H1 (cell line): ENCODE measurements at regions not wholly inside any gene's neighbourhood (a gene's known extent, or its start where the extent isn't known, plus 50 kb on each side); places are given as distances from the start of the nearest gene placed in this dataset.

Experiments used
- CTCF ChIA-PET: fragments of 300-600 bp; sonication (Branson Sonifier 250); formaldehyde crosslinking; loops from one replicate; lab custom pipeline; 2021; ENCODE audit not compliant: partially characterized antibody; lab: Charles Lee
- POLR2A ChIA-PET: fragments of 300-600 bp; sonication (Branson Sonifier 250); formaldehyde crosslinking; loops from one replicate; lab custom pipeline; 2021; ENCODE audit warnings: inconsistent platforms; ENCODE audit not compliant: partially characterized antibody; lab: Charles Lee
- DNase-seq, 2 experiments: peaks; one replicate each; pipeline versions ENCODE4 v3.0.0 to v3.0.0-alpha.2; 2010 to 2022; ENCODE audit warnings: low spot score in 2 of 2, low read depth in 1 of 2, mixed read lengths in 1 of 2
- FAIRE-seq: peaks from 2 replicates; lab custom pipeline; 2011; peaks lifted over from hg19 to GRCh38; lab: Jason Lieb, UNC
- H2AFZ ChIP-seq: 2 replicates; pipeline ENCODE4 v1.8.1; 2012; ENCODE audit warnings: low read length, inconsistent platforms
- H2AK5ac ChIP-seq: 2 replicates; pipeline ENCODE4 v1.6.1; 2013; ENCODE audit warnings: low read depth, low read length
- H2BK120ac ChIP-seq: replicated peaks from 2 replicates; pipeline ENCODE3; 2013; ENCODE audit warnings: low read depth, low read length, inconsistent platforms
- H2BK12ac ChIP-seq: 2 replicates; pipeline ENCODE4 v1.6.1; 2013; ENCODE audit warnings: low read depth, low read length
- H2BK15ac ChIP-seq: 2 replicates; pipeline ENCODE4 v1.6.1; 2013; ENCODE audit warnings: low read length
- H2BK20ac ChIP-seq: 2 replicates; pipeline ENCODE4 v1.6.1; 2013; ENCODE audit warnings: low read length
- H2BK5ac ChIP-seq: 2 replicates; pipeline ENCODE4 v1.6.1; 2013; ENCODE audit warnings: low read depth, low read length
- H3K14ac ChIP-seq: 2 replicates; pipeline ENCODE4 v1.6.1; 2013; ENCODE audit warnings: inconsistent platforms; ENCODE audit not compliant: insufficient read length
- H3K18ac ChIP-seq: 2 replicates; pipeline ENCODE4 v1.6.1; 2013; ENCODE audit warnings: low read length; ENCODE audit errors: extremely low read depth
- H3K23ac ChIP-seq: 2 replicates; pipeline ENCODE4 v1.6.1; 2013; ENCODE audit warnings: inconsistent platforms; ENCODE audit not compliant: insufficient read length
- H3K23me2 ChIP-seq: 2 replicates; pipeline ENCODE4 v1.6.1; 2013; ENCODE audit warnings: low read depth, low read length
- H3K27ac ChIP-seq: 2 replicates; pipeline ENCODE4 v1.6.1; 2011; ENCODE audit warnings: low read depth, low read length, inconsistent platforms
- H3K27me3 ChIP-seq, 4 experiments: replicated peaks in 1 of 4; 1 replicate in 1 of 4; 2 replicates in 3 of 4; pipeline versions ENCODE4 v1.6.1 to v1.8.1; 2011 to 2013; ENCODE audit warnings: low read length in 3 of 4, mild to moderate bottlenecking in 3 of 4, inconsistent platforms in 2 of 4, mixed read lengths in 2 of 4, moderate library complexity in 1 of 4; ENCODE audit not compliant: control insufficient read depth in 3 of 4, insufficient read depth in 3 of 4; ENCODE audit errors: extremely low read depth in 1 of 4
- H3K36me3 ChIP-seq, 4 experiments: 2 replicates each; pipeline versions ENCODE4 v1.6.1 to v1.8.1; 2011 to 2013; ENCODE audit warnings: mild to moderate bottlenecking in 4 of 4, low read length in 3 of 4, moderate library complexity in 2 of 4, control low read depth in 1 of 4, inconsistent platforms in 1 of 4; ENCODE audit not compliant: insufficient read depth in 4 of 4, control insufficient read depth in 2 of 4
- H3K4ac ChIP-seq: replicated peaks from 2 replicates; pipeline ENCODE3; 2013; ENCODE audit warnings: low read length, low read depth, mixed read lengths, inconsistent platforms; ENCODE audit not compliant: insufficient read length
- H3K4me1 ChIP-seq, 4 experiments: replicated peaks in 1 of 4; 1 replicate in 1 of 4; 2 replicates in 3 of 4; pipeline versions ENCODE4 v1.6.1 to v1.8.1; 2011 to 2013; ENCODE audit warnings: low read length in 3 of 4, inconsistent platforms in 2 of 4, mixed read lengths in 1 of 4; ENCODE audit not compliant: insufficient read depth in 4 of 4, control insufficient read depth in 3 of 4
- H3K4me2 ChIP-seq, 2 experiments: 2 replicates each; pipeline versions ENCODE4 v1.6.1 to v1.8.1; 2011 to 2013; ENCODE audit warnings: low read depth in 2 of 2, low read length in 2 of 2, control low read depth in 1 of 2, inconsistent platforms in 1 of 2, mild to moderate bottlenecking in 1 of 2; ENCODE audit not compliant: insufficient read depth in 1 of 2
- H3K4me3 ChIP-seq, 4 experiments: fragments of 200-600, 300-600 bp in 1 of 4; sonication (generic), shearing (Covaris generic), sonication (Bioruptor Twin) in 1 of 4; 2 replicates each; pipeline versions ENCODE4 v1.5.1 to v1.8.1; 2011 to 2016; ENCODE audit warnings: low read length in 4 of 4, low read depth in 3 of 4, control low read depth in 2 of 4, inconsistent platforms in 2 of 4, mild to moderate bottlenecking in 2 of 4, mixed read lengths in 1 of 4, moderate library complexity in 1 of 4; ENCODE audit not compliant: insufficient read depth in 2 of 4; ENCODE audit errors: extremely low read depth in 1 of 4
- H3K56ac ChIP-seq: replicated peaks from 2 replicates; pipeline ENCODE3; 2013; ENCODE audit warnings: low read depth, mild to moderate bottlenecking, mixed read lengths, low read length, inconsistent platforms; ENCODE audit not compliant: insufficient read length
- H3K79me1 ChIP-seq: 2 replicates; pipeline ENCODE4 v1.6.1; 2013; ENCODE audit warnings: low read depth, low read length, control low read depth
- H3K79me2 ChIP-seq, 2 experiments: 2 replicates each; pipeline versions ENCODE4 v1.6.1 to v1.8.1; 2012 to 2013; ENCODE audit warnings: low read length in 2 of 2, mild to moderate bottlenecking in 2 of 2, inconsistent platforms in 1 of 2; ENCODE audit not compliant: insufficient read depth in 2 of 2, control insufficient read depth in 1 of 2
- H3K9ac ChIP-seq, 4 experiments: replicated peaks in 1 of 4; 1 replicate in 1 of 4; 2 replicates in 3 of 4; pipeline versions ENCODE4 v1.6.1 to v1.8.1; 2011 to 2013; ENCODE audit warnings: low read depth in 3 of 4, low read length in 3 of 4, control low read depth in 2 of 4, mild to moderate bottlenecking in 2 of 4, moderate library complexity in 2 of 4, inconsistent platforms in 1 of 4; ENCODE audit errors: extremely low read depth in 1 of 4
- H3K9me3 ChIP-seq, 2 experiments: 2 replicates each; pipeline versions ENCODE4 v1.6.1 to v1.8.1; 2012 to 2013; ENCODE audit warnings: mild to moderate bottlenecking in 2 of 2, moderate library complexity in 2 of 2, control low read depth in 1 of 2, inconsistent platforms in 1 of 2, low read depth in 1 of 2, low read length in 1 of 2, mixed read lengths in 1 of 2; ENCODE audit not compliant: insufficient read depth in 2 of 2
- H4K20me1 ChIP-seq, 2 experiments: replicated peaks in 1 of 2; 2 replicates each; pipeline versions ENCODE3 to v1.8.1; 2011 to 2013; ENCODE audit warnings: inconsistent platforms in 2 of 2, low read length in 2 of 2, mild to moderate bottlenecking in 1 of 2; ENCODE audit not compliant: insufficient read depth in 2 of 2, control insufficient read depth in 1 of 2
- H4K5ac ChIP-seq: 2 replicates; pipeline ENCODE4 v1.6.1; 2013; ENCODE audit warnings: low read length, low read depth, mixed read lengths, inconsistent platforms; ENCODE audit not compliant: insufficient read length
- H4K8ac ChIP-seq: 2 replicates; pipeline ENCODE4 v1.8.0; 2013; ENCODE audit warnings: mild to moderate bottlenecking, moderate library complexity, low read length, inconsistent platforms; ENCODE audit not compliant: insufficient read depth; ENCODE audit errors: extremely low read depth
- H4K91ac ChIP-seq: replicated peaks from 2 replicates; pipeline ENCODE3; 2013; ENCODE audit warnings: low read length, mixed read lengths, inconsistent platforms; ENCODE audit not compliant: insufficient read length
- MAX ChIP-seq: IDR thresholded peaks from 2 replicates; pipeline ENCODE4 v1.6.1; 2012; ENCODE audit warnings: inconsistent platforms
- NRF1 ChIP-seq: IDR thresholded peaks from 2 replicates; pipeline ENCODE4 v1.6.1; 2011; ENCODE audit warnings: mild to moderate bottlenecking, low read depth, low read length, improper control_type of control experiment
- WGBS, 2 experiments: shearing (Covaris generic) in 1 of 2; methylation state at CpG; one replicate each; pipeline versions ENCODE4 v1.1.6 to v1.1.7; 2013 to 2015; ENCODE audit warnings: low lambda C conversion rate in 2 of 2, mixed read lengths in 2 of 2, inconsistent platforms in 1 of 2, low coverage in 1 of 2, missing lambda C conversion rate in 1 of 2; ENCODE audit not compliant: insufficient replicate concordance in 2 of 2, insufficient coverage in 1 of 2, insufficient read length in 1 of 2; ENCODE audit errors: extremely low coverage in 1 of 2, missing lambda C conversion rate in 1 of 2; 5-methylcytosine and 5-hydroxymethylcytosine counted together

- no peak overlapping the region for H2BK5ac ChIP-seq
- peak overlapping the region; percentile 24; the same call in 1 of the 2 replicates for H3K18ac ChIP-seq
- H3K14ac ChIP-seq = no peak overlapping the region
- H2BK15ac ChIP-seq = no peak overlapping the region
- no peak overlapping the region for H4K8ac ChIP-seq
- peaks cover 2% of the 10 kb centered on the region; the same call in 1 of the 2 replicates for H3K23me2 ChIP-seq
- H3K27me3 ChIP-seq = peaks cover 76 to 92% (median 86%) of the 10 kb centered on the region in 4 experiments
- no peak overlapping the region for H4K91ac ChIP-seq
- no peak for FAIRE-seq
- no peak overlapping the region for H2BK20ac ChIP-seq
- no peak overlapping the region for H2AFZ ChIP-seq
- peak in 1 of 2 experiments; percentile 54 for DNase-seq
- H3K4me1 ChIP-seq = peaks cover 0 to 3% (median 1%) of the 10 kb centered on the region in 4 experiments; a peak in 3 of 7 replicates
- H3K23ac ChIP-seq = no peak overlapping the region
- H2BK12ac ChIP-seq = no peak overlapping the region
- H3K56ac ChIP-seq = no peak overlapping the region
- peak overlapping the region; percentile 49 to 52; a peak in 3 of 4 replicates for H3K4me2 ChIP-seq
- TF ChIP-seq MAX (peak; percentile 39; the same call in 1 of the 2 replicates), NRF1 (no peak)
- H3K9me3 ChIP-seq = no peaks in the 10 kb centered on the region; a peak in 1 of 4 replicates
- no peak overlapping the region for H2AK5ac ChIP-seq
- H3K27ac ChIP-seq = no peak overlapping the region
- H4K5ac ChIP-seq = no peak overlapping the region
- no peaks in the 10 kb centered on the region for H3K79me2 ChIP-seq
- H3K79me1 ChIP-seq = no peaks in the 10 kb centered on the region
- no peak overlapping the region for H3K4ac ChIP-seq
- no peak overlapping the region for H3K9ac ChIP-seq
- H2BK120ac ChIP-seq = no peak overlapping the region
- H4K20me1 ChIP-seq = peaks cover 15 to 22% of the 10 kb centered on the region in 2 experiments
- ChIA-PET POLR2A (no interaction called here), CTCF (interaction anchor here (0.8 kb wide), 1 partner anchor 44 kb away, joined by 3 read pairs; no protein-coding TSS in a partner anchor)
- 10% methylated on average over 20 of the region's 20 CpGs; no CpG with 5 or more reads in 1 of the 2 experiments for WGBS, 2 experiments
- peaks cover 0 to 2% (median 0%) of the 10 kb centered on the region in 4 experiments; a peak in 1 of 8 replicates for H3K36me3 ChIP-seq
- peak overlapping the region in 1 of 4 experiments; percentile 46; a peak in 2 of 8 replicates for H3K4me3 ChIP-seq
Observed at GRCh38 chr15:96408591-96409183, 78.2 kb downstream of the NR2F2 start.
